NCI-H2029 (cell line): ENCODE measurements at regions not wholly inside any gene's neighbourhood (a gene's known extent, or its start where the extent isn't known, plus 50 kb on each side); places are given as distances from the start of the nearest gene placed in this dataset.

Experiments
- DNase-seq: peaks from one replicate; lab custom pipeline; 2025; lab: John Stamatoyannopoulos, UW

GRCh38 chr18:41042866-41043265, 912.2 kb upstream of the PIK3C3 start:
- DNase-seq, result no peak

- DNase-seq, result no peak
These were observed 917.0 kb upstream of the PIK3C3 start for GRCh38 chr18:41038071-41038470.

- DNase-seq, result no peak
These were observed 918.7 kb upstream of the PIK3C3 start for GRCh38 chr18:41036346-41036745.

- no peak for DNase-seq
These were observed 920.6 kb upstream of the PIK3C3 start for GRCh38 chr18:41034413-41034812.

- no peak for DNase-seq
These were observed 929.4 kb upstream of the PIK3C3 start for GRCh38 chr18:41025666-41026065.

- DNase-seq, result no peak
These were observed 930.2 kb upstream of the PIK3C3 start for GRCh38 chr18:41024792-41025191.

GRCh38 chr18:41022484-41022883, 932.5 kb upstream of the PIK3C3 start:
- no peak for DNase-seq

GRCh38 chr18:41021089-41021488, 933.9 kb upstream of the PIK3C3 start:
- DNase-seq, result no peak

GRCh38 chr18:41012194-41012593, 942.8 kb upstream of the PIK3C3 start:
- no peak for DNase-seq

- no peak for DNase-seq
These were observed 945.1 kb upstream of the PIK3C3 start for GRCh38 chr18:41009926-41010325.

- no peak for DNase-seq
These were observed 950.7 kb upstream of the PIK3C3 start for GRCh38 chr18:41004324-41004723.

GRCh38 chr18:40995529-40995928, 959.5 kb upstream of the PIK3C3 start:
- DNase-seq, result no peak

- no peak for DNase-seq
These were observed 961.7 kb upstream of the PIK3C3 start for GRCh38 chr18:40993363-40993762.

- DNase-seq, result no peak
These were observed 967.5 kb upstream of the PIK3C3 start for GRCh38 chr18:40987581-40987980.

GRCh38 chr18:40985436-40985835, 969.6 kb upstream of the PIK3C3 start:
- DNase-seq, result no peak

GRCh38 chr18:40984856-40985255, 970.2 kb upstream of the PIK3C3 start:
- DNase-seq, result no peak

GRCh38 chr18:40983835-40984234, 971.2 kb upstream of the PIK3C3 start:
- no peak for DNase-seq

GRCh38 chr18:40980171-40980570, 974.9 kb upstream of the PIK3C3 start:
- DNase-seq, result no peak

GRCh38 chr18:40976050-40976449, 979.0 kb upstream of the PIK3C3 start:
- DNase-seq, result no peak

- DNase-seq, result no peak
These were observed 980.6 kb upstream of the PIK3C3 start for GRCh38 chr18:40974448-40974847.

GRCh38 chr18:40962784-40963183, 992.2 kb upstream of the PIK3C3 start:
- DNase-seq, result no peak

GRCh38 chr18:40957533-40958070, 997.4 kb upstream of the PIK3C3 start:
- DNase-seq, result no peak

- no peak for DNase-seq
These were observed 998.8 kb upstream of the PIK3C3 start for GRCh38 chr18:40956213-40956612.

GRCh38 chr18:40955351-40955750, 999.7 kb upstream of the PIK3C3 start:
- DNase-seq, result no peak
